Lung (tissue), 11 donors: ENCODE measurements at regions not wholly inside any gene's neighbourhood (a gene's known extent, or its start where the extent isn't known, plus 50 kb on each side); places are given as distances from the start of the nearest gene placed in this dataset.

Experiments
- ATAC-seq: fragments of 200-7000 bp; cut with Tn5 transposase; one replicate; pipeline ENCODE4 v1.9.1; 2020; ENCODE audit warnings: moderate number of reproducible peaks; ENCODE audit not compliant: insufficient read depth, low FRiP score
- DNase-seq, 3 donors: peaks; one replicate each; pipeline ENCODE4 v3.0.0-alpha.2; 2013 to 2017
- H3K27ac ChIP-seq, 2 donors: one replicate each; pipeline ENCODE4 v1.5.1; 2013; ENCODE audit warnings: mild to moderate bottlenecking in 2 of 2, moderate library complexity in 2 of 2, control low read depth in 1 of 2, inconsistent platforms in 1 of 2, low read depth in 1 of 2, low read length in 1 of 2
- H3K27me3 ChIP-seq, 3 donors: one replicate each; pipeline ENCODE4 v1.5.1; 2013; ENCODE audit warnings: low read length in 2 of 3; ENCODE audit not compliant: control insufficient read depth in 3 of 3, insufficient read depth in 3 of 3
- H3K36me3 ChIP-seq, 4 donors: one replicate each; pipeline ENCODE4 v1.5.1; 2013; ENCODE audit warnings: low read length in 4 of 4, mild to moderate bottlenecking in 1 of 4, moderate library complexity in 1 of 4; ENCODE audit not compliant: control insufficient read depth in 4 of 4, insufficient read depth in 4 of 4
- H3K4me1 ChIP-seq, 5 donors: one replicate each; pipeline ENCODE4 v1.5.1; 2013; ENCODE audit warnings: low read length in 5 of 5, mild to moderate bottlenecking in 2 of 5, moderate library complexity in 1 of 5; ENCODE audit not compliant: control insufficient read depth in 5 of 5, insufficient read depth in 5 of 5
- H3K4me3 ChIP-seq: one replicate; pipeline ENCODE4 v1.5.1; 2013; ENCODE audit warnings: mild to moderate bottlenecking, control low read depth, moderate library complexity
- H3K9ac ChIP-seq, 2 donors: one replicate each; pipeline ENCODE4 v1.5.1; 2013; ENCODE audit warnings: low read length in 2 of 2, control low read depth in 1 of 2; ENCODE audit not compliant: insufficient read depth in 1 of 2
- H3K9me3 ChIP-seq, 4 donors: one replicate each; pipeline ENCODE4 v1.5.1; 2013; ENCODE audit warnings: low read length in 3 of 4, mild to moderate bottlenecking in 1 of 4, moderate library complexity in 1 of 4; ENCODE audit not compliant: control insufficient read depth in 4 of 4, insufficient read depth in 3 of 4
- WGBS, 2 donors: extraction: QIAGEN DNeasy Blood & Tissue Kit; methylation state at CpG; one replicate each; pipeline ENCODE4 v1.1.7; 2013; 5-methylcytosine and 5-hydroxymethylcytosine counted together
- TF ChIP-seq, protein P1 (sequence below): IDR thresholded peaks from 2 replicates; pipeline ENCODE4 v1.5.1; 2012; ENCODE audit warnings: mild to moderate bottlenecking; ENCODE audit errors: control extremely low read depth, extremely low read depth
- donor health status: control.
- donor health status: control.
- donor health status: Bipolar disorder and iron deficiency.
- donor health status: healthy.
- donor health status: DM: yes; HTN: yes; CAD: no.

DNA sequence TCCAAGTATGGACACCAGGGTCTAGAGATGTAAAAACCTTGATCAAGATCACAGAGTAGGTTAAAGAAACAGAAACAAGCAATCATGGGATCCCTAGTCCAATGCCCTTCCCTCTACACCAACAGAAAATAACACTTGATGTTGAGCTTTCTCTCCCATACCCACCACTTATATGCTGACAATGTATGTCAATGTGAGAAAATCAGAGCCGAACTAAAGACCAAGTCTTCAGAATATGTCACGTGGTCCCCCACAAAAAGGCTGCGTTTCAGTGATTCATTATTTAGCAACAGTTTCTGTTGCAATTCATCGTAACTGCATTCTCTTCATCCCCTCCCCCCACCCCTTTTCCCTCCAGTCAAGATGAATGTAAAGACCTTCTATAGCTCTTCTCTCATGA, 278.9 kb upstream of the STT3B start:
- Histone ChIP-seq H3K9me3 (no peaks in the 10 kb centered on the region), H3K27ac (no peak overlapping the region), H3K4me3 (no peak overlapping the region), H3K36me3 (no peaks in the 10 kb centered on the region), H3K9ac (no peak overlapping the region), H3K4me1 (no peaks in the 10 kb centered on the region), H3K27me3 (no peaks in the 10 kb centered on the region)
- no peak for DNase-seq
- 49 to 68% methylated on average over 4 of the region's 4 CpGs for WGBS, 2 donors
- no peak for ATAC-seq
- TF ChIP-seq, protein P1, sequence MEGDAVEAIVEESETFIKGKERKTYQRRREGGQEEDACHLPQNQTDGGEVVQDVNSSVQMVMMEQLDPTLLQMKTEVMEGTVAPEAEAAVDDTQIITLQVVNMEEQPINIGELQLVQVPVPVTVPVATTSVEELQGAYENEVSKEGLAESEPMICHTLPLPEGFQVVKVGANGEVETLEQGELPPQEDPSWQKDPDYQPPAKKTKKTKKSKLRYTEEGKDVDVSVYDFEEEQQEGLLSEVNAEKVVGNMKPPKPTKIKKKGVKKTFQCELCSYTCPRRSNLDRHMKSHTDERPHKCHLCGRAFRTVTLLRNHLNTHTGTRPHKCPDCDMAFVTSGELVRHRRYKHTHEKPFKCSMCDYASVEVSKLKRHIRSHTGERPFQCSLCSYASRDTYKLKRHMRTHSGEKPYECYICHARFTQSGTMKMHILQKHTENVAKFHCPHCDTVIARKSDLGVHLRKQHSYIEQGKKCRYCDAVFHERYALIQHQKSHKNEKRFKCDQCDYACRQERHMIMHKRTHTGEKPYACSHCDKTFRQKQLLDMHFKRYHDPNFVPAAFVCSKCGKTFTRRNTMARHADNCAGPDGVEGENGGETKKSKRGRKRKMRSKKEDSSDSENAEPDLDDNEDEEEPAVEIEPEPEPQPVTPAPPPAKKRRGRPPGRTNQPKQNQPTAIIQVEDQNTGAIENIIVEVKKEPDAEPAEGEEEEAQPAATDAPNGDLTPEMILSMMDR = no peak

GRCh38 chr3:31254483-31254882, 278.2 kb upstream of the STT3B start:
- Histone ChIP-seq H3K36me3 (no peaks in the 10 kb centered on the region), H3K9ac (no peak overlapping the region), H3K4me3 (no peak overlapping the region), H3K9me3 (no peaks in the 10 kb centered on the region), H3K27ac (no peak overlapping the region), H3K4me1 (no peaks in the 10 kb centered on the region), H3K27me3 (no peaks in the 10 kb centered on the region)
- ATAC-seq (no peak), DNase-seq (no peak)
- TF ChIP-seq, protein P1 = no peak
- 85 to 91% methylated on average over 3 of the region's 3 CpGs for WGBS, 2 donors

DNA sequence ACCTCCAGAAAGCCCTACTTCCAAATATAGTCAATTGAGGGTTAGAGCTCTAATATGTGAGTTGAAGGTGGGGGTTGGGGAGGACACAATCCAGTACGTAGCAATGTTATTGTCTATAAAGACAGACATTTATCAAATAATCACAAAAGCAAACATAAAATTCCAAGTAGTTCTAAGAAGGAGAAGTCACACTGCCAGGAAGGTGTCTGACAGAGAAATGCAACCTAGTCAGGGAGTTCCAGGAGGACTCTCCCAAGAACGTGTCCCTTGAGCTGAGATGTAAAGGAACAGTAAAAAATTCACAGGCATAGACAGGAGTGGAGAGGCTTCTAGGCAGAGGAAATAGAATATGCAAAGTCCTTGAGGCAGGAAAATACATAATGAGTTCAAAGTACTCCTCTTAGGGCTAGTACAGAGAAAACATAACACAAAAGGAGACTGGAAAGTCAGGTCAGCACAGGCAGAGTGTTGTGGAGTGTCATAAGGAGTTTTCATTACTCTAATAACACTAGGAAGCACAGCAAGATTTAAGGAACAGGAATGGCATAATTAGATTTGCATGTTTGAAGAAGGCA, 277.6 kb upstream of the STT3B start:
- TF ChIP-seq, protein P1 = no peak
- WGBS, 2 donors = 70 to 86% methylated on average over 2 of the region's 2 CpGs
- ATAC-seq = no peak

DNA sequence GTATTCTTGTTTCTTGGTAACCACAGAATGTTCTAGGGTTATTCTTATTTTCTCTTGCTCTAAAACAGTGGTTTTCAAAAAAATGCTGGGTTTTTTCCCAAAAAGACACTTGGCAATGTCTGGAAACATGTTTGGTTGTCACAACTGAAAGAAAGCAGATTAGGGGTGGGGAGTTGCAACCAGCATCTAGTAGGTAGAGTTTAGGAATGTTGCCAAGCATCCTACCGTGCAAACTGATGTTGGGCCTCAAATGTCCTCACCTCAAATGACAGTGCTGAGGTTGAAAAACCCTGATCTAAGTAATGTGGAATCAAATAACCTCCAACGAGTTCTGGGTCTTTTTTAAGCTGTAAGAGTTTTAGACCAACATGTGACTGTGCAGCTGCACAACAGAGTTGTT, 270.5 kb upstream of the STT3B start:
- no peaks in the 10 kb centered on the region for H3K4me1 ChIP-seq
- ATAC-seq = no peak
- H3K9ac ChIP-seq = no peak overlapping the region
- TF ChIP-seq, protein P1 = no peak
- no peaks in the 10 kb centered on the region for H3K9me3 ChIP-seq
- H3K27ac ChIP-seq = no peak overlapping the region
- no peak for DNase-seq
- no peaks in the 10 kb centered on the region for H3K27me3 ChIP-seq
- H3K4me3 ChIP-seq = no peak overlapping the region
- H3K36me3 ChIP-seq = no peaks in the 10 kb centered on the region
- 78 to 90% methylated on average over 2 of the region's 2 CpGs for WGBS, 2 donors

More for the DNA sequence above, 277.6 kb upstream of the STT3B start:
- Histone ChIP-seq H3K9me3 (no peaks in the 10 kb centered on the region), H3K36me3 (no peaks in the 10 kb centered on the region), H3K9ac (no peak overlapping the region), H3K27me3 (no peaks in the 10 kb centered on the region), H3K4me1 (no peaks in the 10 kb centered on the region), H3K4me3 (no peak overlapping the region), H3K27ac (no peak overlapping the region)
- DNase-seq = no peak
